ENCODE measurements at regions not wholly inside any gene's neighbourhood (a gene's known extent, or its start where the extent isn't known, plus 50 kb on each side); places are given as distances from the start of the nearest gene placed in this dataset.

GRCh38 chr1:37243368-37244082, 209.2 kb upstream of the GRIK3 start:
- peak; percentile 79 for DNase-seq

DNA sequence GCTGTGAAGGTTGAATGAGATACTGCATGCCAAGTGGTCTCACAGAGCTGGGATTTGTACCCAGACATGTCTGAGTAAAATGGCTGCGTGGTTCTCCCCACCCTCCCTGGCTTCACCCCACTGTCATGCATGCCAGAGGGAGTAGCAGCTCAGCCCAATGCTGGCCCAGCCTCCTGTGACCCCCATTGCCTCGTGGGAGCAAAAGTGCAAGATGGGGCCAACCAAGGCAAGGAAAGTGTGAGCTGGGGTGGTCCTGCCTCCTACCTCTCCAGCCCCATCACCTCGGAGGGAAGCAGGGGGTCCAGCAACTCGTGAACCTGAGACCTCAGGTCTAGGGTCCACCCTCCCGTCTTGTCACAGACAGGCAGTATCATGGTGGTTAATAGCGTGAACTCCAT, 209.8 kb upstream of the GRIK3 start:
- no peak for DNase-seq

DNA sequence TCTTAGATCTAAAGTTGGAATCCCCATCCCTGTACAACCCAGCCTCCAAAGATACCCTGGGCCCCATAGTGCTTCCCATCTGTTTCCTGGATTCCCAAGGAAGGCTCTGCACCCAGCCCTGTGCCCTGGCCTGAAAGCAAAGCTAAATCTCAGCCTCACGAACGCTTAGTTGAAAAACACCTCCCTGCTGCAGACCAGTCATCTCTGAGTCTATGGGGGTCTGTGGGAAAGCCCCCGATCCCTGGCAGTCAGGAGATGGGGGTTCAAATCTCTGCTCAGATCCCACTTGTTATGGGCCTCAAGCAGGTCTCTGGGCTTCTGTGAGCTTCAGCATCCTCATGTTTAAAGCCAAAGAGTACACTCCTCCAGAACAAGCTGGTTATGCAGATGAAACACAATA, 210.5 kb upstream of the GRIK3 start:
- no peak for DNase-seq

- no peak for DNase-seq
Measured at GRCh38 chr1:37246631-37247030, 212.3 kb upstream of the GRIK3 start.

DNA sequence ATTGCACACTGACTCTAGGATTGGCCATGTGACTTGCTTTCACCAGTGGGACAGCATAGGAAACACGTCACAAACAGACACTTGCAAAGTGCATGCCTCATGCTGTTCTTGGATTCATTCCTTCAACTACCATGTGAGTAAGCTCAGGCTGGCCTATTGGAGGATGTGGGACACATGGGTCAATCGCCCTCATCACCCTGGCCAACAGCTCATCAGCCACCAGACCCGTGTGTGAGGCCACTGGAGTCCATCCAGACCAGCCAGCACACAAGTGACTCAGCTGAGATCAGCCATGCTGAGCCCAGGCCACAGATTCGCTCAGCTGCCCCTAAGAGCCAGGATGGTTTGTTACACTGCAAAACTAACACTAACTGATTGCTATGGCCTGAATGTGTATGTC, 216.1 kb upstream of the GRIK3 start:
- no peak for DNase-seq

- no peak for DNase-seq
Measured at GRCh38 chr1:37255136-37255795, 219.1 kb upstream of the ZC3H12A start.

DNA sequence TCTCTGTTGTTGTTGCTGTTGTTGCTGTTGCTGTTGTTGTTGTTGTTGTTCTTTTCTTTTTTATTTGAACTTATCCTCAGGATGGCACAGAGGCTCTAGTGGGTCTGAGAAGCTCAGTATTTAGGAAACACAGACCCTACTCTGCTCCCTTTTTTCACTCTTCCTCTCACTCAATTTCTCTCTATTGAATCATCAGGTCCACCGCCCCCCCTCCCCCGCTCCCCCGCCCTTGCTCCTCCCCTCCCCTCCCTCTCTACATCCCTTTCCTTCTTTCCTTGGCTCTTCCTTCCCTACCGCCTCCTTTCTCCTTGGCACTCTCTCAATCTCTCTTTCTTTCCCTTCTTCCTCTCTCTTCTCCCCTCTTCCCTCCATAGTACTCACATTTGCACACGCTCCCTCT, 218.5 kb upstream of the ZC3H12A start:
- DNase-seq = no peak

- no peak for DNase-seq
Measured at GRCh38 chr1:37257646-37258045, 216.7 kb upstream of the ZC3H12A start.

- DNase-seq = no peak
Measured at GRCh38 chr1:37258068-37258467, 216.3 kb upstream of the ZC3H12A start.

GRCh38 chr1:37259019-37259418, 215.4 kb upstream of the ZC3H12A start:
- DNase-seq = no peak

- DNase-seq = no peak
Measured at GRCh38 chr1:37261129-37261528, 213.3 kb upstream of the ZC3H12A start.

DNA sequence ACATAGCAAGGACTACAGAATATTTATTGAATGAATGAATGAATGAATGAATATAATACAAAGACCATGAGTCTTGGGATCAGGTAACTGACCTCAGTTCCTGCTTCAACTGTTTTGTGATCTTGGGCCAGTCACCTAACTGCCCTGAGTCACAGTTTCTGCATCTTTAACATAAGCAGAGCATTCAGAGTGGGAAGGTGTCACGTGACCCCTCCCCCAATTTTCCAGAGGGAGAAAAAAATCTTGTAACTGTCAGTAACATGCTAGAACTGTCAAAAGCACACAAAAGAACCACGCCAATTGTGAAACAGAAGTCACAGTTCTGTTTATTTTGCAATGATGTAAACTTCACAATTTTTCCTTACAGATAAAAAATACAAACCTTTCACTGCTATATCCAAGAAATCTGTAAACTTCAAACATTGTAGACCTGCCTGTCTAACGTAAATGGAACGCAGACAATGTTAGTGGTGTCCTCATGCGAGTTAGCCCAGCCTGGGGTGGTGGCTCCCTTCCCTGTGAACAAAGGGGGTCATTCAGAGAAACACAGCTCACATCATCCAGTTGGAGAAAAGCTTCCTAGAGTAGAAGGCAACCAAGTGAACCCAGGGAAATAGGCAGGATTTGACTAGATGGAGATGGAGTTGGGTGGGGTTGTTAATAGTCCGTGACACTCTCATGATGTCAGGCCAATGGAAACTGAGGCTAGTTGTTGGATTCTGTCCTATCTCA, 211.8 kb upstream of the ZC3H12A start:
- no peak for DNase-seq

- DNase-seq = peak; percentile 15
Measured at GRCh38 chr1:37265156-37265555, 209.2 kb upstream of the ZC3H12A start.

DNA sequence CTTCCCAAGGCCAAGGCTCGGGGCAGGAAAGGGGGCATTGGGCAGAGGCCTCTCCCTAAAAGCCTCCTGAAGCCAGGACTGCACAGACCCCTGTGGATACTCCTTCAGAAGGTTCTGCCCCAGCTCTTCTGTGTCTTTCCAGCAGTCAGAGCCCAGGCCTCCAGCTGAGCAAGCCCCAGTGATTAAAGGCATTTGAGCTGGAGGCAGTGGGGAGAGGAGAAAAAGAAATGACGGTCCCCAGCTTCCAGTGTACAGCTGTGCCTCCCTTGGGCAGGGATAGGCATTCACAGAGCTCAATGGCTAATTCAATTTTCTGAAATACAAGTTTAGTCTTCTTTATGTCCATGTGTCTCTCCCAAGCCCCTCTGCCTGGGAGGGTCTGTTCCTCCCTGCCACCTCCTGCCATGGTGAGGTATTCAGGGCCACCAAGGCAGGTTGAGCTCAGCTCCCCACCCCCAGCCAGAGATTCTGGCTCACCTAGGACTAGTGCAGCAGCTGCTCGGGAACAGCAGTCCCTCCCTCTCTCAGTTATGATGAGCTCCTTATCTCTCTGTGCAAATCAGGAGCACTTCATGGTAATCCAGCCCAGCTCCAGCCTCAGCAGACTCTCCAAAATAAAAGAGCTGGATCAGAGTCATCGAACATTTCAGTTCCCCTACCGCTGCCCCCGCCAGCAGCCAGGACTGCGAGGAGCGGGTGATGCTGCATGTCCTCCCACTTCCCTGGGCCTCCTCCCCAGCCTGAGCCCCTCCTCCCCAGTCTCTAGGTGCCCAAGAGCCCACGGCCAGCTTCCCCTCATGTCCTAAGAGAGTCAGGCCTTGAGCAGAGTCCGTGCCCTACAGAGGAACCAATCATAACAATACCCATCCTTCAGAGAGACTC, 208.4 kb upstream of the ZC3H12A start:
- DNase-seq = peak; percentile 67

DNA sequence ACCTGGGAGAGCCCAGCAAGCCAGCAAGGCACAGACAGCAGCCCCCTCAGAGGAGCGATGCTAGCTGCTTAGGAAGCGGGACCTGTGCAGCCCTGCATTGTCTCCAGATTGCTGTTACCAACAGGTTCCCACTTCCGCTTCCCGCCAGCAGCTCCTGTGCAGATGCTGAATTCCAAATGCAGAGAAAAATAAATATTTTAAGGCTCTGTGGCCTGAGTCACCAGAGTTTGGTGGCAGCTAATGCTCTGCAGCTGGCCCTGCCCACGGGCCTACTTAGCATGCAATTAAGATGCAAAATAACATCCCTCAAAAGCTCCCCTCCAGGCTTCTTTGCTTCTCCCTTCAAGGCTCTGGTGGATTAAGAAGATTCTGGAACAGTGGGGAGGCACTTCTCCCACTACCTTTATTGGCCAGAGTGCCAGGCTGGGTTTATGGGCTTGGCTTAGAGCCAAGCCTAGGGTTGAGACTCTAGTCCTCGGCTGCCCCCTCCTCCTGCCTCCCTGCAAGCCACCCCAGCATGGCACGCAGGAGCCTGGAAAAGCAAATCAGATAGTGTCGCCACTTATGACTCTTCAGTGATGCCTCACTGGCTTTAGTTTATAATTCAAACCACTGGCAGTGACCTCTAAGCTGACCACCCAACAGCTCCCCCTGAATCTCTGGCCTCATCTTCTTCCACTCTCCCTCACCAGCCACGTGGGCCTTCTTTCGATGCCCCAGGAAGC, 207.1 kb upstream of the ZC3H12A start:
- peak; percentile 50 for DNase-seq

- DNase-seq = no peak
Measured at GRCh38 chr1:37270639-37271038, 203.7 kb upstream of the ZC3H12A start.

DNA sequence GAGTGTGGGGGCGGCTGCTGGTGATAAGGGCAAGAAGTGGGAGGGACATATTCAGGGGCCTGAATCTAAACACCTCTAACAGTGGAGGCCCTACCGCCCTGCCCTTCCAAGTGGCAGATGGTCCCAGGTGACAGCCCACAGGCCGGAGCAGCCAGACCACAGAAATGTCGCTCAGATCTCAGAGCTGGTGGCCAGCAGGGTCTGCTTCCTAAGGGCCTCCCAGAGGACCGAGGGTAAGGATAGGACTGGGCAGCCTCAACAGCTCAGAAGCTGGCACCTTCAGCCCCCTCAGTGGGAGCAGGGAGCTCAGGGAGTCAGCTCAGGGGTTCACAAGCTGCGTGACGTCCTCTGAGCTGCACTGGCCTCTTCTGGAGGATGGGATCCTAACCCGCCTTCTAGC, 201.8 kb upstream of the ZC3H12A start:
- DNase-seq = no peak

GRCh38 chr1:37274486-37274885, 199.9 kb upstream of the ZC3H12A start:
- no peak for DNase-seq

GRCh38 chr1:37274938-37275631, 199.3 kb upstream of the ZC3H12A start:
- no peak for DNase-seq

GRCh38 chr1:37277366-37277765, 197.0 kb upstream of the ZC3H12A start:
- no peak for DNase-seq

DNA sequence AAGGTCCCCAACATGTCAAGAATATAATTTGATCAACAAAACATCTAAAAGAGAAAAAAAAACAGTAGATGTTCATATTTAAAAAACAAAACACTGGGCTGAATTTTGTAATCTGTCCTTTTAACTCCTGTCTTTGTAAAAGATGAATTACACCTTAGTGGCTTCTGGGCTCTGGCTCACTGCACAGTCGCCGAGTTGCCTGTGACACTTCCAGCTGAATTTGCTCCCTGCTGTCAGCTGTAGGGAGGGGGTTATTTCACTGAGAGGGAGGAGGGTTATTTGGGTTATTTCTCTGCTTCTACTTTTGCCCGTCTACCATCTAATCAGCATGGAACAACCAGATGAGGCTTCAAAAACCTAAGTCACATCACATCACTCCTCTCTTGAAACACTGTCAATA, 193.0 kb upstream of the ZC3H12A start:
- no peak for DNase-seq

GRCh38 chr1:37282764-37283163, 191.6 kb upstream of the ZC3H12A start:
- no peak for DNase-seq

Measured in NCI-H345 (cell line).